ENCODE measurements at regions not wholly inside any gene's neighbourhood (a gene's known extent, or its start where the extent isn't known, plus 50 kb on each side); places are given as distances from the start of the nearest gene placed in this dataset.

- no peaks in the 10 kb centered on the region for H3K36me3 ChIP-seq (ENCODE audit: control insufficient read depth in 1 of 2, insufficient read depth in 2 of 2, low read length in 2 of 2)
- H3K4me3 ChIP-seq (ENCODE audit: low read depth in 1 of 2, low read length in 2 of 2), result no peak overlapping the region
- H3K9ac ChIP-seq (ENCODE audit: low read depth in 1 of 2, low read length in 2 of 2), result no peak overlapping the region
- H3K27me3 ChIP-seq (ENCODE audit: control insufficient read depth in 1 of 2, insufficient read depth in 2 of 2, low read length in 2 of 2), result no peaks in the 10 kb centered on the region
- H3K27ac ChIP-seq (ENCODE audit: low read depth, low read length), result no peak overlapping the region
- no peaks in the 10 kb centered on the region for H3K9me3 ChIP-seq (ENCODE audit: control insufficient read depth in 1 of 2, low read length in 2 of 2)
- H3K4me1 ChIP-seq (ENCODE audit: control insufficient read depth in 1 of 2, insufficient read depth in 2 of 2, low read length in 2 of 2), result peaks cover 3 to 12% of the 10 kb centered on the region in 2 donors
Observed at GRCh38 chr10:33421789-33422462, 87.5 kb upstream of the NRP1 start.

- Histone ChIP-seq H3K27ac (ENCODE audit: low read depth, low read length) (no peak overlapping the region), H3K27me3 (ENCODE audit: control insufficient read depth in 1 of 2, insufficient read depth in 2 of 2, low read length in 2 of 2) (no peaks in the 10 kb centered on the region), H3K4me1 (ENCODE audit: control insufficient read depth in 1 of 2, insufficient read depth in 2 of 2, low read length in 2 of 2) (peaks cover 3 to 12% of the 10 kb centered on the region in 2 donors), H3K9ac (ENCODE audit: low read depth in 1 of 2, low read length in 2 of 2) (no peak overlapping the region), H3K9me3 (ENCODE audit: control insufficient read depth in 1 of 2, low read length in 2 of 2) (no peaks in the 10 kb centered on the region), H3K36me3 (ENCODE audit: control insufficient read depth in 1 of 2, insufficient read depth in 2 of 2, low read length in 2 of 2) (no peaks in the 10 kb centered on the region), H3K4me3 (ENCODE audit: low read depth in 1 of 2, low read length in 2 of 2) (no peak overlapping the region)
Observed at GRCh38 chr10:33419311-33419710, 84.8 kb upstream of the NRP1 start.

- Histone ChIP-seq H3K27ac (ENCODE audit: low read depth, low read length) (no peak overlapping the region), H3K4me3 (ENCODE audit: low read depth in 1 of 2, low read length in 2 of 2) (no peak overlapping the region), H3K9me3 (ENCODE audit: control insufficient read depth in 1 of 2, low read length in 2 of 2) (no peaks in the 10 kb centered on the region), H3K9ac (ENCODE audit: low read depth in 1 of 2, low read length in 2 of 2) (no peak overlapping the region), H3K36me3 (ENCODE audit: control insufficient read depth in 1 of 2, insufficient read depth in 2 of 2, low read length in 2 of 2) (no peaks in the 10 kb centered on the region), H3K27me3 (ENCODE audit: control insufficient read depth in 1 of 2, insufficient read depth in 2 of 2, low read length in 2 of 2) (no peaks in the 10 kb centered on the region), H3K4me1 (ENCODE audit: control insufficient read depth in 1 of 2, insufficient read depth in 2 of 2, low read length in 2 of 2) (peaks cover 2 to 9% of the 10 kb centered on the region in 2 donors)
Observed at GRCh38 chr10:33418301-33418700, 83.8 kb upstream of the NRP1 start.

- no peaks in the 10 kb centered on the region for H3K27me3 ChIP-seq (ENCODE audit: control insufficient read depth in 1 of 2, insufficient read depth in 2 of 2, low read length in 2 of 2)
- no peak overlapping the region for H3K9ac ChIP-seq (ENCODE audit: low read depth in 1 of 2, low read length in 2 of 2)
- H3K9me3 ChIP-seq (ENCODE audit: control insufficient read depth in 1 of 2, low read length in 2 of 2), result no peaks in the 10 kb centered on the region
- H3K36me3 ChIP-seq (ENCODE audit: control insufficient read depth in 1 of 2, insufficient read depth in 2 of 2, low read length in 2 of 2), result no peaks in the 10 kb centered on the region
- H3K4me3 ChIP-seq (ENCODE audit: low read depth in 1 of 2, low read length in 2 of 2), result no peak overlapping the region
- no peak overlapping the region for H3K27ac ChIP-seq (ENCODE audit: low read depth, low read length)
- H3K4me1 ChIP-seq (ENCODE audit: control insufficient read depth in 1 of 2, insufficient read depth in 2 of 2, low read length in 2 of 2), result peaks cover 0 to 1% of the 10 kb centered on the region in 2 donors
Observed at GRCh38 chr10:33416691-33417090, 82.2 kb upstream of the NRP1 start.

- no peak overlapping the region for H3K9ac ChIP-seq (ENCODE audit: low read depth in 1 of 2, low read length in 2 of 2)
- no peaks in the 10 kb centered on the region for H3K27me3 ChIP-seq (ENCODE audit: control insufficient read depth in 1 of 2, insufficient read depth in 2 of 2, low read length in 2 of 2)
- H3K27ac ChIP-seq (ENCODE audit: low read depth, low read length), result no peak overlapping the region
- H3K4me1 ChIP-seq (ENCODE audit: control insufficient read depth in 1 of 2, insufficient read depth in 2 of 2, low read length in 2 of 2), result no peaks in the 10 kb centered on the region
- no peaks in the 10 kb centered on the region for H3K36me3 ChIP-seq (ENCODE audit: control insufficient read depth in 1 of 2, insufficient read depth in 2 of 2, low read length in 2 of 2)
- no peak overlapping the region for H3K4me3 ChIP-seq (ENCODE audit: low read depth in 1 of 2, low read length in 2 of 2)
- no peaks in the 10 kb centered on the region for H3K9me3 ChIP-seq (ENCODE audit: control insufficient read depth in 1 of 2, low read length in 2 of 2)
Observed at GRCh38 chr10:33416209-33416608, 81.7 kb upstream of the NRP1 start.

GRCh38 chr10:33414841-33415240 lies 80.4 kb upstream of the NRP1 start:
- Histone ChIP-seq H3K36me3 (ENCODE audit: control insufficient read depth in 1 of 2, insufficient read depth in 2 of 2, low read length in 2 of 2) (no peaks in the 10 kb centered on the region), H3K4me1 (ENCODE audit: control insufficient read depth in 1 of 2, insufficient read depth in 2 of 2, low read length in 2 of 2) (no peaks in the 10 kb centered on the region), H3K4me3 (ENCODE audit: low read depth in 1 of 2, low read length in 2 of 2) (no peak overlapping the region), H3K27me3 (ENCODE audit: control insufficient read depth in 1 of 2, insufficient read depth in 2 of 2, low read length in 2 of 2) (no peaks in the 10 kb centered on the region), H3K27ac (ENCODE audit: low read depth, low read length) (no peak overlapping the region), H3K9ac (ENCODE audit: low read depth in 1 of 2, low read length in 2 of 2) (no peak overlapping the region), H3K9me3 (ENCODE audit: control insufficient read depth in 1 of 2, low read length in 2 of 2) (no peaks in the 10 kb centered on the region)

GRCh38 chr10:33412653-33413361 lies 78.3 kb upstream of the NRP1 start:
- H3K9me3 ChIP-seq (ENCODE audit: control insufficient read depth in 1 of 2, low read length in 2 of 2), result no peaks in the 10 kb centered on the region
- no peak overlapping the region for H3K9ac ChIP-seq (ENCODE audit: low read depth in 1 of 2, low read length in 2 of 2)
- no peak overlapping the region for H3K27ac ChIP-seq (ENCODE audit: low read depth, low read length)
- H3K27me3 ChIP-seq (ENCODE audit: control insufficient read depth in 1 of 2, insufficient read depth in 2 of 2, low read length in 2 of 2), result no peaks in the 10 kb centered on the region
- H3K36me3 ChIP-seq (ENCODE audit: control insufficient read depth in 1 of 2, insufficient read depth in 2 of 2, low read length in 2 of 2), result no peaks in the 10 kb centered on the region
- no peak overlapping the region for H3K4me3 ChIP-seq (ENCODE audit: low read depth in 1 of 2, low read length in 2 of 2)
- H3K4me1 ChIP-seq (ENCODE audit: control insufficient read depth in 1 of 2, insufficient read depth in 2 of 2, low read length in 2 of 2), result no peaks in the 10 kb centered on the region

GRCh38 chr10:33412241-33412640 lies 77.8 kb upstream of the NRP1 start:
- no peak overlapping the region for H3K9ac ChIP-seq (ENCODE audit: low read depth in 1 of 2, low read length in 2 of 2)
- H3K4me1 ChIP-seq (ENCODE audit: control insufficient read depth in 1 of 2, insufficient read depth in 2 of 2, low read length in 2 of 2), result no peaks in the 10 kb centered on the region
- no peaks in the 10 kb centered on the region for H3K36me3 ChIP-seq (ENCODE audit: control insufficient read depth in 1 of 2, insufficient read depth in 2 of 2, low read length in 2 of 2)
- H3K27ac ChIP-seq (ENCODE audit: low read depth, low read length), result no peak overlapping the region
- no peak overlapping the region for H3K4me3 ChIP-seq (ENCODE audit: low read depth in 1 of 2, low read length in 2 of 2)
- no peaks in the 10 kb centered on the region for H3K9me3 ChIP-seq (ENCODE audit: control insufficient read depth in 1 of 2, low read length in 2 of 2)
- H3K27me3 ChIP-seq (ENCODE audit: control insufficient read depth in 1 of 2, insufficient read depth in 2 of 2, low read length in 2 of 2), result no peaks in the 10 kb centered on the region

- H3K27ac ChIP-seq (ENCODE audit: low read depth, low read length), result no peak overlapping the region
Observed at GRCh38 chr10:33410860-33411234, 76.4 kb upstream of the NRP1 start.

GRCh38 chr10:33410096-33410859 lies 75.8 kb upstream of the NRP1 start:
- no peaks in the 10 kb centered on the region for H3K27me3 ChIP-seq (ENCODE audit: control insufficient read depth in 1 of 2, insufficient read depth in 2 of 2, low read length in 2 of 2)
- H3K4me3 ChIP-seq (ENCODE audit: low read depth in 1 of 2, low read length in 2 of 2), result no peak overlapping the region
- no peak overlapping the region for H3K9ac ChIP-seq (ENCODE audit: low read depth in 1 of 2, low read length in 2 of 2)
- no peak overlapping the region for H3K27ac ChIP-seq (ENCODE audit: low read depth, low read length)
- no peaks in the 10 kb centered on the region for H3K9me3 ChIP-seq (ENCODE audit: control insufficient read depth in 1 of 2, low read length in 2 of 2)
- no peaks in the 10 kb centered on the region for H3K36me3 ChIP-seq (ENCODE audit: control insufficient read depth in 1 of 2, insufficient read depth in 2 of 2, low read length in 2 of 2)
- H3K4me1 ChIP-seq (ENCODE audit: control insufficient read depth in 1 of 2, insufficient read depth in 2 of 2, low read length in 2 of 2), result no peaks in the 10 kb centered on the region

More at GRCh38 chr10:33410860-33411234, 76.4 kb upstream of the NRP1 start:
- Histone ChIP-seq H3K4me3 (ENCODE audit: low read depth in 1 of 2, low read length in 2 of 2) (no peak overlapping the region), H3K9me3 (ENCODE audit: control insufficient read depth in 1 of 2, low read length in 2 of 2) (no peaks in the 10 kb centered on the region), H3K9ac (ENCODE audit: low read depth in 1 of 2, low read length in 2 of 2) (no peak overlapping the region), H3K27me3 (ENCODE audit: control insufficient read depth in 1 of 2, insufficient read depth in 2 of 2, low read length in 2 of 2) (no peaks in the 10 kb centered on the region), H3K4me1 (ENCODE audit: control insufficient read depth in 1 of 2, insufficient read depth in 2 of 2, low read length in 2 of 2) (no peaks in the 10 kb centered on the region), H3K36me3 (ENCODE audit: control insufficient read depth in 1 of 2, insufficient read depth in 2 of 2, low read length in 2 of 2) (no peaks in the 10 kb centered on the region)

All from duodenal mucosa (tissue), 2 donors.